ENCODE measurements at regions not wholly inside any gene's neighbourhood (a gene's known extent, or its start where the extent isn't known, plus 50 kb on each side); places are given as distances from the start of the nearest gene placed in this dataset.
"Not testable (repeated sequence)": the region's sequence is repeated elsewhere in the genome, so short reads cannot be mapped to it uniquely, and the experiment has no call there.

GRCh38 chr20:50360218-50360672, 149.9 kb upstream of the PTPN1 start:
- Histone ChIP-seq H3K36me3 (ENCODE audit: control insufficient read depth in 5 of 5, insufficient read depth in 5 of 5, low read length in 5 of 5) (no peaks in the 10 kb centered on the region), H3K27ac (ENCODE audit: low read depth, low read length) (no peak overlapping the region), H3K27me3 (ENCODE audit: control insufficient read depth in 5 of 5, insufficient read depth in 4 of 5, low read length in 5 of 5) (peaks cover 0 to 3% (median 0%) of the 10 kb centered on the region in 5 donors), H3K4me1 (ENCODE audit: control insufficient read depth in 5 of 5, insufficient read depth in 5 of 5, low read length in 5 of 5) (no peaks in the 10 kb centered on the region), H3K4me3 (ENCODE audit: low read depth in 1 of 5, low read length in 5 of 5) (no peak overlapping the region), H3K9ac (ENCODE audit: low read length in 5 of 5) (no peak overlapping the region), H3K9me3 (ENCODE audit: control insufficient read depth in 5 of 5, low read length in 5 of 5) (no peaks in the 10 kb centered on the region)

- no peak overlapping the region for H3K27ac ChIP-seq (ENCODE audit: low read depth, low read length)
- no peak overlapping the region for H3K9ac ChIP-seq (ENCODE audit: low read length in 5 of 5)
- H3K9me3 ChIP-seq (ENCODE audit: control insufficient read depth in 5 of 5, low read length in 5 of 5), result no peaks in the 10 kb centered on the region
- H3K27me3 ChIP-seq (ENCODE audit: control insufficient read depth in 5 of 5, insufficient read depth in 4 of 5, low read length in 5 of 5), result peaks cover 0 to 3% (median 0%) of the 10 kb centered on the region in 5 donors
- no peaks in the 10 kb centered on the region for H3K36me3 ChIP-seq (ENCODE audit: control insufficient read depth in 5 of 5, insufficient read depth in 5 of 5, low read length in 5 of 5)
- H3K4me1 ChIP-seq (ENCODE audit: control insufficient read depth in 5 of 5, insufficient read depth in 5 of 5, low read length in 5 of 5), result no peaks in the 10 kb centered on the region
- H3K4me3 ChIP-seq (ENCODE audit: low read depth in 1 of 5, low read length in 5 of 5), result no peak overlapping the region
These were observed 149.3 kb upstream of the PTPN1 start for GRCh38 chr20:50360921-50361320.

GRCh38 chr20:50362177-50362576, 148.0 kb upstream of the PTPN1 start:
- not testable (repeated sequence) for H3K27me3 ChIP-seq (ENCODE audit: control insufficient read depth in 5 of 5, insufficient read depth in 4 of 5, low read length in 5 of 5); H3K36me3 ChIP-seq (ENCODE audit: control insufficient read depth in 5 of 5, insufficient read depth in 5 of 5, low read length in 5 of 5); H3K27ac ChIP-seq (ENCODE audit: low read depth, low read length); H3K4me3 ChIP-seq (ENCODE audit: low read depth in 1 of 5, low read length in 5 of 5); H3K4me1 ChIP-seq (ENCODE audit: control insufficient read depth in 5 of 5, insufficient read depth in 5 of 5, low read length in 5 of 5); H3K9me3 ChIP-seq (ENCODE audit: control insufficient read depth in 5 of 5, low read length in 5 of 5); H3K9ac ChIP-seq (ENCODE audit: low read length in 5 of 5)

GRCh38 chr20:50363027-50363426, 147.2 kb upstream of the PTPN1 start:
- H3K27ac ChIP-seq (ENCODE audit: low read depth, low read length), result no peak overlapping the region
- H3K9me3 ChIP-seq (ENCODE audit: control insufficient read depth in 5 of 5, low read length in 5 of 5), result peaks cover 0 to 3% (median 0%) of the 10 kb centered on the region in 5 donors
- peaks cover 0 to 3% (median 0%) of the 10 kb centered on the region in 5 donors for H3K27me3 ChIP-seq (ENCODE audit: control insufficient read depth in 5 of 5, insufficient read depth in 4 of 5, low read length in 5 of 5)
- H3K4me1 ChIP-seq (ENCODE audit: control insufficient read depth in 5 of 5, insufficient read depth in 5 of 5, low read length in 5 of 5), result peaks cover 0 to 8% (median 5%) of the 10 kb centered on the region in 5 donors
- H3K36me3 ChIP-seq (ENCODE audit: control insufficient read depth in 5 of 5, insufficient read depth in 5 of 5, low read length in 5 of 5), result no peaks in the 10 kb centered on the region
- no peak overlapping the region for H3K4me3 ChIP-seq (ENCODE audit: low read depth in 1 of 5, low read length in 5 of 5)
- no peak overlapping the region for H3K9ac ChIP-seq (ENCODE audit: low read length in 5 of 5)

GRCh38 chr20:50363479-50363878, 146.7 kb upstream of the PTPN1 start:
- Histone ChIP-seq H3K27me3 (ENCODE audit: control insufficient read depth in 5 of 5, insufficient read depth in 4 of 5, low read length in 5 of 5) (peaks cover 0 to 3% (median 0%) of the 10 kb centered on the region in 5 donors), H3K27ac (ENCODE audit: low read depth, low read length) (no peak overlapping the region), H3K9me3 (ENCODE audit: control insufficient read depth in 5 of 5, low read length in 5 of 5) (peaks cover 0 to 3% (median 0%) of the 10 kb centered on the region in 5 donors), H3K9ac (ENCODE audit: low read length in 5 of 5) (no peak overlapping the region), H3K4me3 (ENCODE audit: low read depth in 1 of 5, low read length in 5 of 5) (no peak overlapping the region), H3K36me3 (ENCODE audit: control insufficient read depth in 5 of 5, insufficient read depth in 5 of 5, low read length in 5 of 5) (no peaks in the 10 kb centered on the region), H3K4me1 (ENCODE audit: control insufficient read depth in 5 of 5, insufficient read depth in 5 of 5, low read length in 5 of 5) (peaks cover 0 to 8% (median 5%) of the 10 kb centered on the region in 5 donors)

GRCh38 chr20:50364542-50364941, 145.6 kb upstream of the PTPN1 start:
- Histone ChIP-seq H3K27ac (ENCODE audit: low read depth, low read length) (no peak overlapping the region), H3K9ac (ENCODE audit: low read length in 5 of 5) (no peak overlapping the region), H3K4me3 (ENCODE audit: low read depth in 1 of 5, low read length in 5 of 5) (no peak overlapping the region), H3K36me3 (ENCODE audit: control insufficient read depth in 5 of 5, insufficient read depth in 5 of 5, low read length in 5 of 5) (no peaks in the 10 kb centered on the region), H3K27me3 (ENCODE audit: control insufficient read depth in 5 of 5, insufficient read depth in 4 of 5, low read length in 5 of 5) (peaks cover 0 to 3% (median 0%) of the 10 kb centered on the region in 5 donors), H3K4me1 (ENCODE audit: control insufficient read depth in 5 of 5, insufficient read depth in 5 of 5, low read length in 5 of 5) (peaks cover 0 to 8% (median 5%) of the 10 kb centered on the region in 5 donors), H3K9me3 (ENCODE audit: control insufficient read depth in 5 of 5, low read length in 5 of 5) (peaks cover 0 to 3% (median 0%) of the 10 kb centered on the region in 5 donors)

- H3K36me3 ChIP-seq (ENCODE audit: control insufficient read depth in 5 of 5, insufficient read depth in 5 of 5, low read length in 5 of 5), result no peaks in the 10 kb centered on the region
- no peak overlapping the region for H3K9ac ChIP-seq (ENCODE audit: low read length in 5 of 5)
- peaks cover 0 to 8% (median 5%) of the 10 kb centered on the region in 5 donors for H3K4me1 ChIP-seq (ENCODE audit: control insufficient read depth in 5 of 5, insufficient read depth in 5 of 5, low read length in 5 of 5)
- no peak overlapping the region for H3K27ac ChIP-seq (ENCODE audit: low read depth, low read length)
- H3K27me3 ChIP-seq (ENCODE audit: control insufficient read depth in 5 of 5, insufficient read depth in 4 of 5, low read length in 5 of 5), result no peaks in the 10 kb centered on the region
- H3K4me3 ChIP-seq (ENCODE audit: low read depth in 1 of 5, low read length in 5 of 5), result peak overlapping the region in 1 of 5 donors; percentile 13
- H3K9me3 ChIP-seq (ENCODE audit: control insufficient read depth in 5 of 5, low read length in 5 of 5), result peaks cover 0 to 3% (median 0%) of the 10 kb centered on the region in 5 donors
These were observed 143.7 kb upstream of the PTPN1 start for GRCh38 chr20:50366270-50367103.

GRCh38 chr20:50367104-50367674, 143.0 kb upstream of the PTPN1 start:
- peaks cover 0 to 3% (median 0%) of the 10 kb centered on the region in 5 donors for H3K9me3 ChIP-seq (ENCODE audit: control insufficient read depth in 5 of 5, low read length in 5 of 5)
- no peaks in the 10 kb centered on the region for H3K27me3 ChIP-seq (ENCODE audit: control insufficient read depth in 5 of 5, insufficient read depth in 4 of 5, low read length in 5 of 5)
- H3K4me3 ChIP-seq (ENCODE audit: low read depth in 1 of 5, low read length in 5 of 5), result no peak overlapping the region
- H3K27ac ChIP-seq (ENCODE audit: low read depth, low read length), result no peak overlapping the region
- peaks cover 0 to 8% (median 5%) of the 10 kb centered on the region in 5 donors for H3K4me1 ChIP-seq (ENCODE audit: control insufficient read depth in 5 of 5, insufficient read depth in 5 of 5, low read length in 5 of 5)
- no peaks in the 10 kb centered on the region for H3K36me3 ChIP-seq (ENCODE audit: control insufficient read depth in 5 of 5, insufficient read depth in 5 of 5, low read length in 5 of 5)
- no peak overlapping the region for H3K9ac ChIP-seq (ENCODE audit: low read length in 5 of 5)

- peaks cover 0 to 3% (median 0%) of the 10 kb centered on the region in 5 donors for H3K9me3 ChIP-seq (ENCODE audit: control insufficient read depth in 5 of 5, low read length in 5 of 5)
- H3K4me1 ChIP-seq (ENCODE audit: control insufficient read depth in 5 of 5, insufficient read depth in 5 of 5, low read length in 5 of 5), result peaks cover 0 to 8% (median 5%) of the 10 kb centered on the region in 5 donors
- no peaks in the 10 kb centered on the region for H3K36me3 ChIP-seq (ENCODE audit: control insufficient read depth in 5 of 5, insufficient read depth in 5 of 5, low read length in 5 of 5)
- H3K27me3 ChIP-seq (ENCODE audit: control insufficient read depth in 5 of 5, insufficient read depth in 4 of 5, low read length in 5 of 5), result peaks cover 0 to 2% (median 0%) of the 10 kb centered on the region in 5 donors
- H3K9ac ChIP-seq (ENCODE audit: low read length in 5 of 5), result no peak overlapping the region
- H3K4me3 ChIP-seq (ENCODE audit: low read depth in 1 of 5, low read length in 5 of 5), result no peak overlapping the region
- H3K27ac ChIP-seq (ENCODE audit: low read depth, low read length), result no peak overlapping the region
These were observed 142.3 kb upstream of the PTPN1 start for GRCh38 chr20:50367739-50368375.

- Histone ChIP-seq H3K4me1 (ENCODE audit: control insufficient read depth in 5 of 5, insufficient read depth in 5 of 5, low read length in 5 of 5) (peaks cover 0 to 8% (median 5%) of the 10 kb centered on the region in 5 donors), H3K27ac (ENCODE audit: low read depth, low read length) (no peak overlapping the region), H3K9me3 (ENCODE audit: control insufficient read depth in 5 of 5, low read length in 5 of 5) (peaks cover 0 to 3% (median 0%) of the 10 kb centered on the region in 5 donors), H3K9ac (ENCODE audit: low read length in 5 of 5) (no peak overlapping the region), H3K36me3 (ENCODE audit: control insufficient read depth in 5 of 5, insufficient read depth in 5 of 5, low read length in 5 of 5) (no peaks in the 10 kb centered on the region), H3K4me3 (ENCODE audit: low read depth in 1 of 5, low read length in 5 of 5) (no peak overlapping the region), H3K27me3 (ENCODE audit: control insufficient read depth in 5 of 5, insufficient read depth in 4 of 5, low read length in 5 of 5) (peaks cover 0 to 2% (median 0%) of the 10 kb centered on the region in 5 donors)
These were observed 141.8 kb upstream of the PTPN1 start for GRCh38 chr20:50368386-50368785.
